B cell (primary cell): ENCODE measurements at regions not wholly inside any gene's neighbourhood (a gene's known extent, or its start where the extent isn't known, plus 50 kb on each side); places are given as distances from the start of the nearest gene placed in this dataset.

Experiments
- ATAC-seq: fragments of 200-7000 bp; cut with Tn5 transposase; one replicate; pipeline ENCODE4 v1.10.0; 2021; ENCODE audit warnings: low read depth, mild to moderate bottlenecking, moderate number of reproducible peaks, moderate library complexity
- CTCF ChIA-PET: fragments of 350-600 bp; sonication (Branson Sonifier 250); formaldehyde crosslinking; loops from one replicate; lab custom pipeline; 2021; ENCODE audit warnings: antibody characterized with exemption, inconsistent platforms; lab: Charles Lee
- POLR2A ChIA-PET: fragments of 350-600 bp; sonication (Branson Sonifier 250); formaldehyde crosslinking; loops from one replicate; lab custom pipeline; 2021; ENCODE audit warnings: antibody characterized with exemption; lab: Charles Lee
- DNase-seq: peaks from one replicate; pipeline ENCODE4 v3.0.0; 2013
- H2AFZ ChIP-seq: 2 replicates; pipeline ENCODE4 v1.6.1; 2012; ENCODE audit warnings: mild to moderate bottlenecking, low read depth, low read length; ENCODE audit not compliant: insufficient read depth, poor library complexity, severe bottlenecking
- H3K27ac ChIP-seq, 2 donors: 1 replicate in 1 of 2; 2 replicates in 1 of 2; pipeline ENCODE4 v1.5.1; 2012 to 2013; ENCODE audit warnings: low read length in 2 of 2, mild to moderate bottlenecking in 2 of 2, moderate library complexity in 1 of 2
- H3K27me3 ChIP-seq, 4 experiments: fragments of 200-600 bp in 1 of 4; sonication (generic) in 1 of 4; replicated peaks in 1 of 4; 1 replicate in 2 of 4; 2 replicates in 2 of 4; pipeline versions ENCODE4 v1.6.1 to v1.7.0; 2013 to 2016; ENCODE audit warnings: low read length in 3 of 4, mild to moderate bottlenecking in 2 of 4, mixed read lengths in 1 of 4, moderate library complexity in 1 of 4; ENCODE audit not compliant: insufficient read depth in 4 of 4, control insufficient read depth in 3 of 4; ENCODE audit errors: control extremely low read depth in 1 of 4
- H3K36me3 ChIP-seq, 2 experiments: replicated peaks in 1 of 2; 1 replicate in 1 of 2; 2 replicates in 1 of 2; pipeline versions ENCODE4 v1.6.1 to v1.7.1; 2013; ENCODE audit warnings: low read length in 1 of 2; ENCODE audit not compliant: insufficient read depth in 2 of 2, control insufficient read depth in 1 of 2; ENCODE audit errors: control extremely low read depth in 1 of 2, extremely low read depth in 1 of 2
- H3K4me1 ChIP-seq, 2 donors: fragments of 200-600 bp in 1 of 2; sonication (generic) in 1 of 2; 1 replicate in 1 of 2; 2 replicates in 1 of 2; pipeline versions ENCODE4 v1.5.1 to v1.6.1; 2013 to 2017; ENCODE audit warnings: low read length in 2 of 2; ENCODE audit not compliant: control insufficient read depth in 2 of 2, insufficient read depth in 2 of 2
- H3K4me2 ChIP-seq: replicated peaks from 2 replicates; pipeline ENCODE3; 2012; ENCODE audit warnings: mild to moderate bottlenecking, low read depth, low read length; ENCODE audit not compliant: poor library complexity, severe bottlenecking
- H3K4me3 ChIP-seq, 5 experiments: fragments of 200-600 bp in 1 of 5; sonication (generic) in 1 of 5; 1 replicate in 3 of 5; 2 replicates in 2 of 5; pipeline versions ENCODE4 v1.5.1 to v1.7.0; 2011 to 2016; ENCODE audit warnings: low read length in 4 of 5, mild to moderate bottlenecking in 4 of 5, low read depth in 2 of 5, control low read depth in 1 of 5, moderate library complexity in 1 of 5; ENCODE audit not compliant: insufficient read depth in 1 of 5; ENCODE audit errors: control extremely low read depth in 1 of 5, extremely low read depth in 1 of 5
- H3K79me2 ChIP-seq: fragments of 200-600 bp; sonication (generic); one replicate; pipeline ENCODE4 v1.6.0; 2016; ENCODE audit warnings: low read length; ENCODE audit not compliant: control insufficient read depth, insufficient read depth
- H3K9ac ChIP-seq: fragments of 200-600 bp; sonication (generic); 2 replicates; pipeline ENCODE4 v1.6.1; 2017; ENCODE audit warnings: mild to moderate bottlenecking, low read length, moderate library complexity
- H3K9me3 ChIP-seq, 3 donors: one replicate each; pipeline versions ENCODE4 v1.6.1 to v1.7.1; 2013; ENCODE audit warnings: low read length in 2 of 3; ENCODE audit not compliant: control insufficient read depth in 2 of 3, insufficient read depth in 1 of 3; ENCODE audit errors: control extremely low read depth in 1 of 3
- H4K20me1 ChIP-seq: 2 replicates; pipeline ENCODE4 v1.6.0; 2012; ENCODE audit warnings: mild to moderate bottlenecking, low read length; ENCODE audit not compliant: insufficient read depth, control insufficient read depth, poor library complexity, severe bottlenecking
- H3K27ac Mint-ChIP-seq: one replicate; pipeline ENCODE4 v1.8.0; 2021; ENCODE audit warnings: mixed read lengths
- H3K27me3 Mint-ChIP-seq: one replicate; pipeline ENCODE4 v1.8.0; 2021; ENCODE audit warnings: mixed read lengths
- H3K4me1 Mint-ChIP-seq: one replicate; pipeline ENCODE4 v1.8.0; 2021; ENCODE audit warnings: mixed read lengths
- H3K4me3 Mint-ChIP-seq: one replicate; pipeline ENCODE4 v1.8.0; 2021; ENCODE audit warnings: mixed read lengths
- H3K9me3 Mint-ChIP-seq: one replicate; pipeline ENCODE4 v1.8.0; 2022; ENCODE audit warnings: mixed read lengths; ENCODE audit not compliant: insufficient read depth
- EZH2 ChIP-seq: IDR thresholded peaks from 2 replicates; pipeline ENCODE4 v1.6.1; 2012; ENCODE audit warnings: borderline replicate concordance, low read depth, mild to moderate bottlenecking, moderate library complexity, low read length; ENCODE audit not compliant: insufficient read depth, poor library complexity, severe bottlenecking
- WGBS: methylation state at CpG from one replicate; pipeline ENCODE4 v1.1.5; 2013; ENCODE audit warnings: missing lambda C conversion rate; ENCODE audit not compliant: insufficient coverage; 5-methylcytosine and 5-hydroxymethylcytosine counted together
- intact Hi-C: fragments of 100-400 bp; cut with micrococcal nuclease; formaldehyde crosslinking; loops from one replicate; pipeline ENCODE4 v1.10.0; 2022
- TF ChIP-seq, protein P1 (sequence below): fragments of 200-600 bp; IDR thresholded peaks from one replicate; pipeline ENCODE4 v1.8.0; 2022; ENCODE audit warnings: antibody characterized with exemption, mild to moderate bottlenecking

- H3K4me1 ChIP-seq: peaks cover 22 to 35% of the 10 kb centered on the region in 2 donors
- H2AFZ ChIP-seq: no peak overlapping the region
- H3K4me1 Mint-ChIP-seq: peaks cover 42% of the 10 kb centered on the region
- peak overlapping the region; percentile 3 for H3K9ac ChIP-seq
- H3K27me3 ChIP-seq: peaks cover 0 to 11% (median 0%) of the 10 kb centered on the region in 4 experiments
- ChIA-PET POLR2A (interaction anchor here (0.6 to 1.4 kb wide), 10 partner anchors 9 to 352 kb away, joined by 3 to 11 read pairs (median 4); no protein-coding TSS in a partner anchor), CTCF (interaction anchor here (0.9 to 2.9 kb wide), 2 partner anchors 99 to 165 kb away, joined by 4 to 12 read pairs; no protein-coding TSS in a partner anchor)
- peaks cover 0 to 17% (median 0%) of the 10 kb centered on the region in 3 donors for H3K9me3 ChIP-seq
- H3K4me3 ChIP-seq: peak overlapping the region in 2 of 5 experiments; percentile 12 to 30
- peak overlapping the region; percentile 92 for H3K27ac Mint-ChIP-seq
- peak overlapping the region; percentile 82 for H3K4me3 Mint-ChIP-seq
- H4K20me1 ChIP-seq: no peaks in the 10 kb centered on the region
- H3K27me3 Mint-ChIP-seq: no peaks in the 10 kb centered on the region
- 85% methylated on average over 5 of the region's 6 CpGs for WGBS
- no peak overlapping the region for H3K27ac ChIP-seq
- intact Hi-C loops: loop anchor here (1.0 to 10.0 kb wide), 12 partner anchors 42 to 647 kb away; no protein-coding TSS in a partner anchor
- TF ChIP-seq, protein P1, sequence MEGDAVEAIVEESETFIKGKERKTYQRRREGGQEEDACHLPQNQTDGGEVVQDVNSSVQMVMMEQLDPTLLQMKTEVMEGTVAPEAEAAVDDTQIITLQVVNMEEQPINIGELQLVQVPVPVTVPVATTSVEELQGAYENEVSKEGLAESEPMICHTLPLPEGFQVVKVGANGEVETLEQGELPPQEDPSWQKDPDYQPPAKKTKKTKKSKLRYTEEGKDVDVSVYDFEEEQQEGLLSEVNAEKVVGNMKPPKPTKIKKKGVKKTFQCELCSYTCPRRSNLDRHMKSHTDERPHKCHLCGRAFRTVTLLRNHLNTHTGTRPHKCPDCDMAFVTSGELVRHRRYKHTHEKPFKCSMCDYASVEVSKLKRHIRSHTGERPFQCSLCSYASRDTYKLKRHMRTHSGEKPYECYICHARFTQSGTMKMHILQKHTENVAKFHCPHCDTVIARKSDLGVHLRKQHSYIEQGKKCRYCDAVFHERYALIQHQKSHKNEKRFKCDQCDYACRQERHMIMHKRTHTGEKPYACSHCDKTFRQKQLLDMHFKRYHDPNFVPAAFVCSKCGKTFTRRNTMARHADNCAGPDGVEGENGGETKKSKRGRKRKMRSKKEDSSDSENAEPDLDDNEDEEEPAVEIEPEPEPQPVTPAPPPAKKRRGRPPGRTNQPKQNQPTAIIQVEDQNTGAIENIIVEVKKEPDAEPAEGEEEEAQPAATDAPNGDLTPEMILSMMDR: no peak
- TF ChIP-seq EZH2: no peak
- H3K9me3 Mint-ChIP-seq: peaks cover 2% of the 10 kb centered on the region
- H3K4me2 ChIP-seq: peak overlapping the region; percentile 52
- DNase-seq (peak; percentile 65), ATAC-seq (no peak)
- H3K79me2 ChIP-seq: no peaks in the 10 kb centered on the region
- no peaks in the 10 kb centered on the region for H3K36me3 ChIP-seq
These were observed 217.0 kb downstream of the TLE3 start for GRCh38 chr15:69880571-69881301.

- Mint-ChIP-seq H3K9me3 (peaks cover 2% of the 10 kb centered on the region), H3K4me3 (peak overlapping the region; percentile 82), H3K4me1 (peaks cover 42% of the 10 kb centered on the region), H3K27ac (peak overlapping the region; percentile 92), H3K27me3 (no peaks in the 10 kb centered on the region)
- Histone ChIP-seq H3K4me1 (peaks cover 22 to 35% of the 10 kb centered on the region in 2 donors), H3K4me3 (peak overlapping the region in 2 of 5 experiments; percentile 12 to 30), H3K27ac (no peak overlapping the region), H3K27me3 (peaks cover 0 to 16% (median 0%) of the 10 kb centered on the region in 4 experiments), H3K9ac (peak overlapping the region; percentile 3), H2AFZ (no peak overlapping the region), H3K9me3 (peaks cover 0 to 17% (median 0%) of the 10 kb centered on the region in 3 donors), H3K36me3 (no peaks in the 10 kb centered on the region), H3K4me2 (peak overlapping the region; percentile 52), H4K20me1 (no peaks in the 10 kb centered on the region), H3K79me2 (no peaks in the 10 kb centered on the region)
- 72% methylated on average over 4 of the region's 4 CpGs for WGBS
- TF ChIP-seq, protein P1: no peak
- TF ChIP-seq EZH2: no peak
- ChIA-PET POLR2A (interaction anchor here (0.7 to 1.6 kb wide), 7 partner anchors 77 to 216 kb away, joined by 3 to 10 read pairs (median 4); partner anchors contain the start of gene TLE3), CTCF (interaction anchor here (1.1 to 2.9 kb wide), 5 partner anchors 98 to 217 kb away, joined by 3 to 12 read pairs (median 4); partner anchors contain the start of gene TLE3)
- intact Hi-C loops: loop anchor here (1.0 to 10.0 kb wide), 12 partner anchors 41 to 646 kb away; no protein-coding TSS in a partner anchor
- ATAC-seq (peak; percentile 41), DNase-seq (peak; percentile 43)
These were observed 216.4 kb downstream of the TLE3 start for GRCh38 chr15:69881302-69881670.
